ENCODE measurements at regions not wholly inside any gene's neighbourhood (a gene's known extent, or its start where the extent isn't known, plus 50 kb on each side); places are given as distances from the start of the nearest gene placed in this dataset.

DNA sequence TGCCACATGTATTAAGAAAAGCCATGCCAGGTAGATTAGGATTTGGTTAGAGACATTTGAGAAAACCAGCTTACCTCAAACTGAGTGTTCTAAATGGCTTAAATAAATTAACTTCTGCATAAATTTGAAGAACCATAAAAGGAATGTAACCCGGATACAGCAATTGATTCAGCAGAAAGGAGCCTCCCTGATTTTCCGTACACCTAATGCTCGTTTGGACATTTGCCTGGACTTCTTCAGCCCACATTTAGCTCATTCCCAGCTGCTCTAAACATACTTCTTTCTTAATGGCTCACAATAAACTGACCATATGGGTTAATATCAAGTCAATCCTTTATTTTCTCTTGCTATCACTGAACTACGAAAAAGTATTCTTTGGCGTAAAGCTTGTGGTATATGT is 392.4 kb downstream of the ZNF516 start:
- POLR2A ChIA-PET: no interaction called here
- 2% methylated on average over 5 of the region's 5 CpGs for WGBS (ENCODE audit: insufficient coverage, low coverage, missing lambda C conversion rate)
- BruUV-seq (replicated peaks): no TSS peak
- Histone ChIP-seq H3K27me3 (ENCODE audit: control insufficient read depth in 2 of 2, insufficient read depth in 2 of 2, low read length in 2 of 2) (no peaks in the 10 kb centered on the region), H3K36me3 (ENCODE audit: control insufficient read depth, insufficient read depth, low read length) (no peaks in the 10 kb centered on the region), H3K4me2 (ENCODE audit: insufficient read depth, low read length) (no peak overlapping the region), H2AFZ (ENCODE audit: low read depth, low read length) (no peak overlapping the region), H3K4me3 (no peak overlapping the region), H3K9ac (ENCODE audit: insufficient read depth in 1 of 2, low read depth in 2 of 2, low read length in 2 of 2) (no peak overlapping the region), H4K20me1 (replicated peaks; ENCODE audit: control insufficient read depth, insufficient read depth, low read length) (no peaks in the 10 kb centered on the region), H3K4me1 (replicated peaks in 1 of 2; ENCODE audit: control insufficient read depth in 2 of 2, insufficient read depth in 2 of 2, low read length in 2 of 2) (no peaks in the 10 kb centered on the region), H3K27ac (ENCODE audit: extremely low read depth, low read depth, low read length) (no peak overlapping the region), H3K9me3 (replicated peaks; ENCODE audit: control insufficient read depth, insufficient read depth, low read depth, low read length) (no peaks in the 10 kb centered on the region), H3K9me1 (ENCODE audit: control insufficient read depth, insufficient read depth, low read length) (no peaks in the 10 kb centered on the region), H3K79me2 (ENCODE audit: control insufficient read depth, insufficient read depth, low read length) (no peaks in the 10 kb centered on the region)
- DNase-seq (ENCODE audit: extremely low read depth in 1 of 4, low spot score in 3 of 4) (no peak), ATAC-seq (no peak), FAIRE-seq (no peak)
- in situ Hi-C loops (cut with MboI): no loop called here
- no peak for TF ChIP-seq ZNF174 (CRISPR knock-in tag; IDR thresholded peaks at IDR 0.05)
- no peak for TF ChIP-seq NRF1 (conservative IDR thresholded peaks at IDR 0.05 in 1 of 2, IDR thresholded peaks at IDR 0.05 in 1 of 2)
- TF ChIP-seq BDP1 (IDR thresholded peaks at IDR 0.05; ENCODE audit: insufficient read depth, insufficient read length): no peak
- no peak for TF ChIP-seq ZNF436 (CRISPR knock-in tag; IDR thresholded peaks at IDR 0.05)
- no peak for TF ChIP-seq TCF7L2 (IDR thresholded peaks at IDR 0.05; ENCODE audit: low read depth, low read length)
- intact Hi-C loops (cut with micrococcal nuclease): no loop called here
- CTCF ChIA-PET (ENCODE audit: low intra/inter-chr PET ratio): no interaction called here

DNA sequence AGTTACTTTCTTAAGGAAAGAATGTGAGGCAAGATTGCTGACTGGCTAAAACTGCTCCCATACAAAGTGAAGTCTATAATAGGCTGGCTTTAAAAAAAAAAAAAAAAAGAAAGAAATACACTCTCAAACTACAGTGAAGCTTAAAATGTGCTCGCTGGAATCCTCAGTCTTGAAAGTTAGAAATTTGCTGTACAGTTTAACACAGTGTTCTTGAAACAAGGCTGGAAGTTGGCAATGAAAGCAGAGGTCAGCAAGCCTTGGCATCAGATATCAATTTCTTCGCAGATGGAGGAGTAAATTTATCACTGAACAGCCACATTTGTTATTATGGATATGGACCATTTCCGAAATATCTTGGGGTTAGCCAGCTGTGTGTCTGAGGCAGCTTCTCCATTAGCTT is 392.9 kb downstream of the ZNF516 start:
- H4K20me1 ChIP-seq (replicated peaks; ENCODE audit: control insufficient read depth, insufficient read depth, low read length): no peaks in the 10 kb centered on the region
- ATAC-seq (no peak), DNase-seq (ENCODE audit: extremely low read depth in 1 of 4, low spot score in 3 of 4) (no peak), FAIRE-seq (no peak)
- intact Hi-C loops (cut with micrococcal nuclease) (no loop called here), in situ Hi-C loops (cut with MboI) (no loop called here)
- 0% methylated on average over 3 of the region's 3 CpGs for WGBS (ENCODE audit: insufficient coverage, low coverage, missing lambda C conversion rate)
- H3K27ac ChIP-seq (ENCODE audit: extremely low read depth, low read depth, low read length): no peak overlapping the region
- H3K27me3 ChIP-seq (ENCODE audit: control insufficient read depth in 2 of 2, insufficient read depth in 2 of 2, low read length in 2 of 2): no peaks in the 10 kb centered on the region
- TF ChIP-seq SRF (CRISPR knock-in tag; IDR thresholded peaks at IDR 0.05): no peak
- TF ChIP-seq, protein P1, sequence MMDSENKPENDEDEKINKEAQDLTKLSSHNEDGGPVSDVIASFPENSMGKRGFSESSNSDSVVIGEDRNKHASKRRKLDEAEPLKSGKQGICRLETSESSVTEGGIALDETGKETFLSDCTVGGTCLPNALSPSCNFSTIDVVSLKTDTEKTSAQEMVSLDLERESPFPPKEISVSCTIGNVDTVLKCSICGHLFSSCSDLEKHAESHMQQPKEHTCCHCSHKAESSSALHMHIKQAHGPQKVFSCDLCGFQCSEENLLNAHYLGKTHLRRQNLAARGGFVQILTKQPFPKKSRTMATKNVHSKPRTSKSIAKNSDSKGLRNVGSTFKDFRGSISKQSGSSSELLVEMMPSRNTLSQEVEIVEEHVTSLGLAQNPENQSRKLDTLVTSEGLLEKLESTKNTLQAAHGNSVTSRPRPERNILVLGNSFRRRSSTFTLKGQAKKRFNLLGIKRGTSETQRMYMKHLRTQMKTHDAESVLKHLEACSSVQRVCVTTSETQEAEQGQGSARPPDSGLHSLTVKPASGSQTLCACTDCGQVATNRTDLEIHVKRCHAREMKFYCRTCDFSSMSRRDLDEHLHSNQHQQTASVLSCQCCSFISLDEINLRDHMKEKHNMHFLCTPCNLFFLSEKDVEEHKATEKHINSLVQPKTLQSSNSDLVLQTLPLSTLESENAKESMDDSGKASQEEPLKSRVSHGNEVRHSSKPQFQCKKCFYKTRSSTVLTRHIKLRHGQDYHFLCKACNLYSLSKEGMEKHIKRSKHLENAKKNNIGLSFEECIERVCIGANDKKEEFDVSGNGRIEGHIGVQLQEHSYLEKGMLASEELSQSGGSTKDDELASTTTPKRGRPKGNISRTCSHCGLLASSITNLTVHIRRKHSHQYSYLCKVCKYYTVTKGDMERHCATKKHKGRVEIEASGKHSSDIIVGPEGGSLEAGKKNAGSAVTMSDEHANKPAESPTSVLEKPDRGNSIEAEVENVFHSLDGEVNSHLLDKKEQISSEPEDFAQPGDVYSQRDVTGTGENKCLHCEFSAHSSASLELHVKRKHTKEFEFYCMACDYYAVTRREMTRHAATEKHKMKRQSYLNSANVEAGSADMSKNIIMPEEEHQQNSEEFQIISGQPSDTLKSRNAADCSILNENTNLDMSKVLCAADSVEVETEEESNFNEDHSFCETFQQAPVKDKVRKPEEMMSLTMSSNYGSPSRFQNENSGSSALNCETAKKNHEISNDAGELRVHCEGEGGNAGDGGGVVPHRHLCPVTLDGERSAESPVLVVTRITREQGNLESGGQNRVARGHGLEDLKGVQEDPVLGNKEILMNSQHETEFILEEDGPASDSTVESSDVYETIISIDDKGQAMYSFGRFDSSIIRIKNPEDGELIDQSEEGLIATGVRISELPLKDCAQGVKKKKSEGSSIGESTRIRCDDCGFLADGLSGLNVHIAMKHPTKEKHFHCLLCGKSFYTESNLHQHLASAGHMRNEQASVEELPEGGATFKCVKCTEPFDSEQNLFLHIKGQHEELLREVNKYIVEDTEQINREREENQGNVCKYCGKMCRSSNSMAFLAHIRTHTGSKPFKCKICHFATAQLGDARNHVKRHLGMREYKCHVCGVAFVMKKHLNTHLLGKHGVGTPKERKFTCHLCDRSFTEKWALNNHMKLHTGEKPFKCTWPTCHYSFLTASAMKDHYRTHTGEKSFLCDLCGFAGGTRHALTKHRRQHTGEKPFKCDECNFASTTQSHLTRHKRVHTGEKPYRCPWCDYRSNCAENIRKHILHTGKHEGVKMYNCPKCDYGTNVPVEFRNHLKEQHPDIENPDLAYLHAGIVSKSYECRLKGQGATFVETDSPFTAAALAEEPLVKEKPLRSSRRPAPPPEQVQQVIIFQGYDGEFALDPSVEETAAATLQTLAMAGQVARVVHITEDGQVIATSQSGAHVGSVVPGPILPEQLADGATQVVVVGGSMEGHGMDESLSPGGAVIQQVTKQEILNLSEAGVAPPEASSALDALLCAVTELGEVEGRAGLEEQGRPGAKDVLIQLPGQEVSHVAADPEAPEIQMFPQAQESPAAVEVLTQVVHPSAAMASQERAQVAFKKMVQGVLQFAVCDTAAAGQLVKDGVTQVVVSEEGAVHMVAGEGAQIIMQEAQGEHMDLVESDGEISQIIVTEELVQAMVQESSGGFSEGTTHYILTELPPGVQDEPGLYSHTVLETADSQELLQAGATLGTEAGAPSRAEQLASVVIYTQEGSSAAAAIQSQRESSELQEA (IDR thresholded peaks at IDR 0.05; ENCODE audit: low read depth): no peak
- no peaks in the 10 kb centered on the region for H3K9me3 ChIP-seq (replicated peaks; ENCODE audit: control insufficient read depth, insufficient read depth, low read depth, low read length)
- no peaks in the 10 kb centered on the region for H3K4me1 ChIP-seq (replicated peaks in 1 of 2; ENCODE audit: control insufficient read depth in 2 of 2, insufficient read depth in 2 of 2, low read length in 2 of 2)
- no peak overlapping the region for H3K4me2 ChIP-seq (ENCODE audit: insufficient read depth, low read length)
- CTCF ChIA-PET (ENCODE audit: low intra/inter-chr PET ratio): no interaction called here
- POLR2A ChIA-PET: no interaction called here
- BruUV-seq (replicated peaks): no TSS peak
- no peaks in the 10 kb centered on the region for H3K9me1 ChIP-seq (ENCODE audit: control insufficient read depth, insufficient read depth, low read length)
- no peak overlapping the region for H3K4me3 ChIP-seq
- no peaks in the 10 kb centered on the region for H3K79me2 ChIP-seq (ENCODE audit: control insufficient read depth, insufficient read depth, low read length)
- H3K36me3 ChIP-seq (ENCODE audit: control insufficient read depth, insufficient read depth, low read length): no peaks in the 10 kb centered on the region
- H2AFZ ChIP-seq (ENCODE audit: low read depth, low read length): no peak overlapping the region
- H3K9ac ChIP-seq (ENCODE audit: insufficient read depth in 1 of 2, low read depth in 2 of 2, low read length in 2 of 2): no peak overlapping the region

Measured in K562 (cell line).